NCI-H774 (cell line): ENCODE measurements at regions not wholly inside any gene's neighbourhood (a gene's known extent, or its start where the extent isn't known, plus 50 kb on each side); places are given as distances from the start of the nearest gene placed in this dataset.
A peak's percentile ranks its signal among the peaks of the same experiment; 100 is the strongest.

ENCODE experiments used
- DNase-seq: peaks from one replicate; lab custom pipeline; 2025; lab: John Stamatoyannopoulos, UW

GRCh38 chr10:90480466-90480865, 377.4 kb downstream of the HTR7 start:
- DNase-seq, result no peak

GRCh38 chr10:90481326-90481923, 376.4 kb downstream of the HTR7 start:
- no peak for DNase-seq

- DNase-seq, result no peak
These were observed 373.3 kb downstream of the HTR7 start for GRCh38 chr10:90484518-90484917.

- no peak for DNase-seq
These were observed 363.7 kb downstream of the HTR7 start for GRCh38 chr10:90494183-90494582.

GRCh38 chr10:90504172-90504571, 353.7 kb downstream of the HTR7 start:
- no peak for DNase-seq

- DNase-seq, result no peak
These were observed 331.1 kb downstream of the HTR7 start for GRCh38 chr10:90526721-90527120.

GRCh38 chr10:90530521-90530920, 327.3 kb downstream of the HTR7 start:
- DNase-seq, result no peak

GRCh38 chr10:90557385-90557784, 300.5 kb downstream of the HTR7 start:
- no peak for DNase-seq

- DNase-seq, result no peak
These were observed 297.5 kb downstream of the HTR7 start for GRCh38 chr10:90560331-90560730.

GRCh38 chr10:90561666-90562065, 296.2 kb downstream of the HTR7 start:
- no peak for DNase-seq

- DNase-seq, result no peak
These were observed 286.2 kb downstream of the HTR7 start for GRCh38 chr10:90571481-90572258.

- no peak for DNase-seq
These were observed 282.7 kb downstream of the HTR7 start for GRCh38 chr10:90575125-90575524.

- DNase-seq, result no peak
These were observed 280.3 kb downstream of the HTR7 start for GRCh38 chr10:90577569-90577968.

GRCh38 chr10:90579602-90580242, 278.1 kb downstream of the HTR7 start:
- DNase-seq, result no peak

GRCh38 chr10:90583416-90583815, 274.4 kb downstream of the HTR7 start:
- no peak for DNase-seq

- DNase-seq, result no peak
These were observed 270.8 kb downstream of the HTR7 start for GRCh38 chr10:90587081-90587491.

GRCh38 chr10:90587561-90587960, 270.3 kb downstream of the HTR7 start:
- no peak for DNase-seq

GRCh38 chr10:90588222-90588621, 269.6 kb downstream of the HTR7 start:
- DNase-seq, result no peak

- DNase-seq, result no peak
These were observed 268.0 kb downstream of the HTR7 start for GRCh38 chr10:90589825-90590224.

- DNase-seq, result no peak
These were observed 266.2 kb downstream of the HTR7 start for GRCh38 chr10:90591629-90592028.

- DNase-seq, result peak; percentile 12
These were observed 265.1 kb downstream of the HTR7 start for GRCh38 chr10:90592638-90593302.

- DNase-seq, result no peak
These were observed 259.3 kb downstream of the HTR7 start for GRCh38 chr10:90598513-90598912.
